Mesendoderm (in vitro differentiated cells): ENCODE measurements at regions not wholly inside any gene's neighbourhood (a gene's known extent, or its start where the extent isn't known, plus 50 kb on each side); places are given as distances from the start of the nearest gene placed in this dataset.

Source experiments
- DNase-seq: peaks from one replicate; pipeline ENCODE4 v3.0.0; 2013
- H2AK5ac ChIP-seq: 2 replicates; pipeline ENCODE4 v1.6.1; 2013; ENCODE audit warnings: low read length, inconsistent platforms
- H2BK120ac ChIP-seq: 2 replicates; pipeline ENCODE4 v1.6.1; 2013; ENCODE audit warnings: low read depth, mild to moderate bottlenecking, low read length, moderate library complexity, mixed read lengths
- H2BK15ac ChIP-seq: replicated peaks from 2 replicates; pipeline ENCODE4 v1.6.1; 2013; ENCODE audit warnings: low read depth, mild to moderate bottlenecking, moderate library complexity
- H2BK5ac ChIP-seq: 2 replicates; pipeline ENCODE4 v1.6.1; 2013; ENCODE audit warnings: low read length, inconsistent platforms
- H3K18ac ChIP-seq: 2 replicates; pipeline ENCODE4 v1.6.1; 2013; ENCODE audit warnings: mild to moderate bottlenecking, low read length, mixed read lengths
- H3K23ac ChIP-seq: one replicate; pipeline ENCODE4 v1.6.1; 2013; ENCODE audit warnings: low read length
- H3K27ac ChIP-seq: 2 replicates; pipeline ENCODE4 v1.5.1; 2013; ENCODE audit warnings: low read depth, mild to moderate bottlenecking, inconsistent platforms, low read length, moderate library complexity
- H3K27me3 ChIP-seq: 2 replicates; pipeline ENCODE4 v1.6.1; 2013; ENCODE audit warnings: low read length, control low read depth, mild to moderate bottlenecking, inconsistent platforms; ENCODE audit not compliant: insufficient read depth, poor library complexity
- H3K36me3 ChIP-seq: 2 replicates; pipeline ENCODE4 v1.6.1; 2013; ENCODE audit warnings: low read length, inconsistent platforms; ENCODE audit not compliant: control insufficient read depth, insufficient read depth
- H3K4ac ChIP-seq: one replicate; pipeline ENCODE4 v1.6.1; 2013; ENCODE audit warnings: low read depth, mild to moderate bottlenecking, low read length, moderate library complexity
- H3K4me1 ChIP-seq: 2 replicates; pipeline ENCODE4 v1.6.1; 2013; ENCODE audit warnings: low read depth, low read length, inconsistent platforms; ENCODE audit not compliant: control insufficient read depth
- H3K4me2 ChIP-seq: 2 replicates; pipeline ENCODE4 v1.6.1; 2013; ENCODE audit warnings: low read length
- H3K4me3 ChIP-seq: 2 replicates; pipeline ENCODE4 v1.5.1; 2013; ENCODE audit warnings: mild to moderate bottlenecking, low read length
- H3K56ac ChIP-seq: one replicate; pipeline ENCODE4 v1.6.1; 2013; ENCODE audit warnings: low read length
- H3K79me1 ChIP-seq: 2 replicates; pipeline ENCODE4 v1.6.1; 2013; ENCODE audit warnings: low read length, inconsistent platforms
- H3K79me2 ChIP-seq: 2 replicates; pipeline ENCODE4 v1.6.1; 2013; ENCODE audit warnings: mild to moderate bottlenecking, low read length; ENCODE audit not compliant: control insufficient read depth, insufficient read depth
- H3K9ac ChIP-seq: 2 replicates; pipeline ENCODE4 v1.6.1; 2013; ENCODE audit warnings: low read length, inconsistent platforms
- H4K5ac ChIP-seq: one replicate; pipeline ENCODE4 v1.6.1; 2013; ENCODE audit warnings: low read length
- H4K8ac ChIP-seq: one replicate; pipeline ENCODE4 v1.6.1; 2013; ENCODE audit warnings: low read depth, mild to moderate bottlenecking, control low read depth, low read length, moderate library complexity
- WGBS: extraction: QIAGEN DNeasy Blood & Tissue Kit; methylation state at CpG from one replicate; pipeline ENCODE4 v1.1.7; 2013; ENCODE audit warnings: low lambda C conversion rate, missing lambda C conversion rate; ENCODE audit not compliant: insufficient coverage; ENCODE audit errors: extremely low coverage; 5-methylcytosine and 5-hydroxymethylcytosine counted together

DNA sequence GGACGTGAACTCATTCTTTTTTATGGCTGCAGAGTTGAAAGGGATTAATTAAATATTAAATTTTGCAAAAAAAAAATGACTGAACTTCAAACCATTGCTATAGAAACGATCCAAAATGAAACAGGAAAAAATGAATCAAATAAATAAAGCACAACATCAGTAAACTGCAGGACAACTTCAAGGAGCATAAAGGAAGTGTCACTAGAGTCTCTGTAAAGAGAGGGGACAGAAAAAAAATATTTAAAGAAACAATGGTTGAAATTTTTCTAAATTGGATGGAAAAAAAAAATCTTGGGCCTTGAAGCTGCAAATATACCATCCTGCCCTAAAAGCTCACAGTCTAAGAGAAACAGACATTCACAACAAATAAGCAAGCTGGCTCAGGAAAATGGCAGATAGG lies 339.3 kb upstream of the INTU start:
- Histone ChIP-seq H3K4me1 (no peaks in the 10 kb centered on the region), H3K23ac (no peak overlapping the region), H2BK15ac (no peak overlapping the region), H3K18ac (no peak overlapping the region), H3K27me3 (no peaks in the 10 kb centered on the region), H4K8ac (no peak overlapping the region), H3K36me3 (no peaks in the 10 kb centered on the region), H3K9ac (no peak overlapping the region), H3K4ac (no peak overlapping the region), H2BK120ac (no peak overlapping the region), H3K56ac (no peak overlapping the region), H3K79me1 (no peaks in the 10 kb centered on the region), H4K5ac (no peak overlapping the region), H2BK5ac (no peak overlapping the region), H3K4me2 (no peak overlapping the region), H3K4me3 (no peak overlapping the region), H2AK5ac (no peak overlapping the region), H3K27ac (no peak overlapping the region), H3K79me2 (no peaks in the 10 kb centered on the region)
- DNase-seq: no peak
- no CpG with 5 or more reads among the region's 2 CpGs for WGBS

DNA sequence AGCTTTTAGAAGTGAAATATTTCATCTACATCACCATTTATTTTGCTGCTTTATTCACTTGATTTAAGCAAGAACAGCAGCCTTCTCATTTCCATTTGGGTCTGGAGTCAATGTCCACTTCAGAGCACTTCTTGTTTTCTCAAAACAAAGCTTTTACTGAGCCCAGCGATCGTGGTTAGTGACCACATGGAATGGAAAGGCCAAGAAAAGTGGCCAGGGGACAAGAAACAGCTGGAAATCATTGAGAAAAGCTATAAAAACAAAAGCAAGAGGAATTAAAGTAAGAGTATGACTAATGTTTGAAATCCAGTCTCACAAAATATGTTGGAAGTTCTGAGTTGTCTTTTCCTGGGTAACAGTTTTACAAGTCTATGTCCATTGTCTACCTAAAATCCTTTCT lies 328.4 kb upstream of the INTU start:
- no peak for DNase-seq
- Histone ChIP-seq H3K79me1 (no peaks in the 10 kb centered on the region), H2AK5ac (no peak overlapping the region), H3K79me2 (no peaks in the 10 kb centered on the region), H3K9ac (no peak overlapping the region), H2BK15ac (no peak overlapping the region), H3K23ac (no peak overlapping the region), H4K8ac (no peak overlapping the region), H4K5ac (no peak overlapping the region), H3K4me1 (no peaks in the 10 kb centered on the region), H3K4me2 (no peak overlapping the region), H3K4me3 (no peak overlapping the region), H3K27me3 (no peaks in the 10 kb centered on the region), H2BK120ac (no peak overlapping the region), H3K4ac (no peak overlapping the region), H2BK5ac (no peak overlapping the region), H3K18ac (no peak overlapping the region), H3K36me3 (no peaks in the 10 kb centered on the region), H3K27ac (no peak overlapping the region), H3K56ac (no peak overlapping the region)
- WGBS: no CpG with 5 or more reads among the region's 2 CpGs

DNA sequence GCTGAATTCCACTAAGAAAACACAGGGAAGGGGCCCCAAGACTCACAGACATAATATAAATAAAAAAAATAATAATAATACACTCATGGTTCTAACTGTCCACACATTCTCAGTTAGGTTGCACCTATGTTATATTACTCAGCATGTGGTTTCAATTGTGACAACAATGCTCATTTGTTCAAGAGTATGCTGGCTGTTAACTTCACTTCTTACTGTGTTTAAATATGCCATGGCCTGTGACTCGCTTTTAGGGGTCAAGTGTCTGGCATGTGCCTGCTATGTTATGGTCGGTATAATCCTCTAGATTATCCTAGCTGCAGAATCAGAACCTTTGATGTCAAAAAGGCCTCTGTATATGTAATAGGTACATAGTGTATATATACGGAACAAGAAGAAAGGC lies 324.8 kb upstream of the INTU start:
- Histone ChIP-seq H3K79me1 (no peaks in the 10 kb centered on the region), H3K23ac (no peak overlapping the region), H3K27ac (no peak overlapping the region), H2BK120ac (no peak overlapping the region), H3K9ac (no peak overlapping the region), H3K36me3 (no peaks in the 10 kb centered on the region), H3K18ac (no peak overlapping the region), H4K8ac (no peak overlapping the region), H3K27me3 (no peaks in the 10 kb centered on the region), H3K4me1 (no peaks in the 10 kb centered on the region), H3K4ac (no peak overlapping the region), H3K56ac (no peak overlapping the region), H4K5ac (no peak overlapping the region), H3K79me2 (no peaks in the 10 kb centered on the region), H2BK5ac (no peak overlapping the region), H2BK15ac (no peak overlapping the region), H2AK5ac (no peak overlapping the region), H3K4me2 (no peak overlapping the region), H3K4me3 (no peak overlapping the region)
- no peak for DNase-seq
- no CpG with 5 or more reads among the region's 3 CpGs for WGBS

DNA sequence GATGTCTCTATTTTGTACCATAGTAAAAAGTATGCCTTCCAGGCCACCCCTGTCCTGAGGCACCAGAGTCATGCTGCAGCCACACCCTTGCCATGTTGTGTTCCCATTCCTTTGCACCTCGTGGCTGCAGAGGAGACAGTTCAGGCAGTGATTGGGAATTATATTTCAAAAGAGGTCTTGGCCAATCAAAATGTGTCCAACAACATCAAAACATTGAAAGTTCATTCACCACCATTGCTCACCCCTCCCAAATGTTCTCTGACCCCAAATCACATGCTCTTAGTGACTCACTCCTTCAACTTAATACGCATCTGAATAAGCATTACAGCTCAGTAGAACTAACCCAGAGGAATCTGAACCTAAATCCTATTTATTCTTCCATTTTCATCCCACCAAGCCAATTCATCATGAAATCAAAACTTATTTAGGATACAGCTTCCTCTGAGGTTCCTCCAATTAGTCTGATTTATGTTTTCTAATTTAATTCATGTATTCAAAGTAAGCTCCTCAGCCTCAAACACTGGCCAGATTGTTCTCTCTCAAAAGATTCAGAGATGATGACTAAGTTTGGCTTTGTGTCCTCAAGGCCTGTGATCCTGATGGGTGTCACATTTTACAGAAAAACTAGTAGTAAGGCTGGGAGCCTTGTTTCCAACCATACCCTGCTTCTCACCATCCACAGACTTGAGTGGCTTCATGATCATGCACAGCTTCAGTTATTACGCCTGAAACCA lies 323.2 kb upstream of the INTU start:
- no peaks in the 10 kb centered on the region for H3K27me3 ChIP-seq
- no peak overlapping the region for H2BK5ac ChIP-seq
- no peak overlapping the region for H3K9ac ChIP-seq
- no peaks in the 10 kb centered on the region for H3K79me1 ChIP-seq
- no peak overlapping the region for H3K4me3 ChIP-seq
- no peak overlapping the region for H3K4ac ChIP-seq
- no peak overlapping the region for H4K5ac ChIP-seq
- H3K18ac ChIP-seq: no peak overlapping the region
- no peak overlapping the region for H3K56ac ChIP-seq
- WGBS: no CpG with 5 or more reads among the region's 3 CpGs
- no peaks in the 10 kb centered on the region for H3K36me3 ChIP-seq
- H3K4me1 ChIP-seq: no peaks in the 10 kb centered on the region
- no peak overlapping the region for H3K4me2 ChIP-seq
- no peaks in the 10 kb centered on the region for H3K79me2 ChIP-seq
- no peak for DNase-seq
- no peak overlapping the region for H4K8ac ChIP-seq
- no peak overlapping the region for H2BK15ac ChIP-seq
- H3K23ac ChIP-seq: no peak overlapping the region
- no peak overlapping the region for H2BK120ac ChIP-seq
- no peak overlapping the region for H2AK5ac ChIP-seq
- no peak overlapping the region for H3K27ac ChIP-seq

DNA sequence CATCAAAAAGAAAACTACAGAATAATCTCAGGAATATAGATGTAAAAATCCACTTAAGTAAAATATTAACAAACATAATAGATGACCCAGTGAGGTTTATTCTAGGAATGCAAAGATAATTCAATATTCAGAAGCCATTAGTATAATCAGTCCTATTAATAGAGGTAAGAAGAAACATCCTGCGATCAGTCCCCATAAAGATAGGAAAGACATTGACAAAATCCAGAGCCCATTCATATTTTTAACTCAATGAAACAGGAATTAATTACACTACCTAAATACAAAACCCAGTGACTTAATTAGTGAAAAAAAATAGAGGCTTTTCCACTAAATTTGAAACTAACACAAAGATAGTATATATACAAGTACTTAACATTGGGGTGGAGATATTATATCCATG lies 321.4 kb upstream of the INTU start:
- Histone ChIP-seq H3K56ac (no peak overlapping the region), H3K79me1 (no peaks in the 10 kb centered on the region), H3K27ac (no peak overlapping the region), H2BK120ac (no peak overlapping the region), H2AK5ac (no peak overlapping the region), H3K4me2 (no peak overlapping the region), H3K4ac (no peak overlapping the region), H4K8ac (no peak overlapping the region), H2BK5ac (no peak overlapping the region), H3K9ac (no peak overlapping the region), H3K27me3 (no peaks in the 10 kb centered on the region), H3K36me3 (no peaks in the 10 kb centered on the region), H3K18ac (no peak overlapping the region), H4K5ac (no peak overlapping the region), H3K4me1 (no peaks in the 10 kb centered on the region), H3K4me3 (no peak overlapping the region), H3K79me2 (no peaks in the 10 kb centered on the region), H2BK15ac (no peak overlapping the region), H3K23ac (no peak overlapping the region)
- no peak for DNase-seq
- no CpG with 5 or more reads among the region's 1 CpG for WGBS

DNA sequence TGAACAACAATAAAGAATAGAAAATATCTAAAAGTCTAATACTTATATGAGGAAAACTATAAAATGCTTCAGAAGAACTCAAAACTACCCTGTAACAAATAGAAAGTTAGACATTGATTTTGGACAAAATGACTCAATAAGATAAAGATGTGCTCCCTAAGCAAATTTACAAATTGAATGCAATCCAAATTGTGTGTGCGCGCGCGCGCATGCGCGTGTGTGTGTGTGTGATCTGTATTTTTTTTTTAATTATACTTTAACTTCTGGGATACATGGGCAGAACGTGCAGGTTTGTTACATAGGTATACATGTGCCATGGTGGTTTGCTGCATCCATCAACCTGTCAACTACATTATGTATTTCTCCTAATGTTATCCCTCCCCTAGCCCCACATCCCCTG lies 320.8 kb upstream of the INTU start:
- H3K79me1 ChIP-seq: no peaks in the 10 kb centered on the region
- no peaks in the 10 kb centered on the region for H3K36me3 ChIP-seq
- H2BK120ac ChIP-seq: no peak overlapping the region
- H3K18ac ChIP-seq: no peak overlapping the region
- H4K5ac ChIP-seq: no peak overlapping the region
- no peak overlapping the region for H2BK5ac ChIP-seq
- H2AK5ac ChIP-seq: no peak overlapping the region
- no peak overlapping the region for H3K27ac ChIP-seq
- H2BK15ac ChIP-seq: no peak overlapping the region
- H3K23ac ChIP-seq: no peak overlapping the region
- H4K8ac ChIP-seq: no peak overlapping the region
- no peaks in the 10 kb centered on the region for H3K4me1 ChIP-seq
- H3K4ac ChIP-seq: no peak overlapping the region
- H3K9ac ChIP-seq: no peak overlapping the region
- no CpG with 5 or more reads among the region's 8 CpGs for WGBS
- H3K4me3 ChIP-seq: no peak overlapping the region
- no peak overlapping the region for H3K4me2 ChIP-seq
- no peaks in the 10 kb centered on the region for H3K27me3 ChIP-seq
- no peak for DNase-seq
- no peaks in the 10 kb centered on the region for H3K79me2 ChIP-seq
- no peak overlapping the region for H3K56ac ChIP-seq
